ENCODE measurements at regions not wholly inside any gene's neighbourhood (a gene's known extent, or its start where the extent isn't known, plus 50 kb on each side); places are given as distances from the start of the nearest gene placed in this dataset.

DNA sequence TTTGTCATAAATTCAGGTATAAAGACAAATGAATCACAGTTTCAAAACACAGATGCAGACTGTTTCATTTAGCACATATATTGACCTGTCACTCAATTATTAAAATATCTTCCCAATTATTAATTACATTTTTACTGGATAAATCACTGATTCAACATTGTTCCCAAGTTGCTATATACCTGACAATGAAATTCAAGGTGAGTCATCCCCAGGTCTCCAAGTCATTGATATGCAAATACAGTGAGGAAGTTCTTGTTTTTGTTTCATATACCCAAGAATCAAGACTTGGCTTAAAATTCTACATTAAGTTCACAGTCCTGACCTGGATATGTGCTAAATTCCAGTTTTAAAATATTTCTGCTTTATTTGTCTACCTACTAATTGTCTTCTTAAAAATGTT, 599.3 kb upstream of the PSMD7 start:
- TF ChIP-seq, protein P1, sequence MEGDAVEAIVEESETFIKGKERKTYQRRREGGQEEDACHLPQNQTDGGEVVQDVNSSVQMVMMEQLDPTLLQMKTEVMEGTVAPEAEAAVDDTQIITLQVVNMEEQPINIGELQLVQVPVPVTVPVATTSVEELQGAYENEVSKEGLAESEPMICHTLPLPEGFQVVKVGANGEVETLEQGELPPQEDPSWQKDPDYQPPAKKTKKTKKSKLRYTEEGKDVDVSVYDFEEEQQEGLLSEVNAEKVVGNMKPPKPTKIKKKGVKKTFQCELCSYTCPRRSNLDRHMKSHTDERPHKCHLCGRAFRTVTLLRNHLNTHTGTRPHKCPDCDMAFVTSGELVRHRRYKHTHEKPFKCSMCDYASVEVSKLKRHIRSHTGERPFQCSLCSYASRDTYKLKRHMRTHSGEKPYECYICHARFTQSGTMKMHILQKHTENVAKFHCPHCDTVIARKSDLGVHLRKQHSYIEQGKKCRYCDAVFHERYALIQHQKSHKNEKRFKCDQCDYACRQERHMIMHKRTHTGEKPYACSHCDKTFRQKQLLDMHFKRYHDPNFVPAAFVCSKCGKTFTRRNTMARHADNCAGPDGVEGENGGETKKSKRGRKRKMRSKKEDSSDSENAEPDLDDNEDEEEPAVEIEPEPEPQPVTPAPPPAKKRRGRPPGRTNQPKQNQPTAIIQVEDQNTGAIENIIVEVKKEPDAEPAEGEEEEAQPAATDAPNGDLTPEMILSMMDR (conservative IDR thresholded peaks at IDR 0.05; ENCODE audit: low read depth in 2 of 2): no peak
- TF ChIP-seq EZH2phosphoT487 (IDR thresholded peaks at IDR 0.05; ENCODE audit: unreplicated experiment): no peak
- TF ChIP-seq EZH2 (IDR thresholded peaks at IDR 0.05; ENCODE audit: low read depth, unreplicated experiment): no peak
- TF ChIP-seq CREB1 (CRISPR knock-in tag; IDR thresholded peaks at IDR 0.05; ENCODE audit: low read depth): no peak
